ENCODE measurements at regions not wholly inside any gene's neighbourhood (a gene's known extent, or its start where the extent isn't known, plus 50 kb on each side); places are given as distances from the start of the nearest gene placed in this dataset.
"Not testable (repeated sequence)": the region's sequence is repeated elsewhere in the genome, so short reads cannot be mapped to it uniquely, and the experiment has no call there.

DNA sequence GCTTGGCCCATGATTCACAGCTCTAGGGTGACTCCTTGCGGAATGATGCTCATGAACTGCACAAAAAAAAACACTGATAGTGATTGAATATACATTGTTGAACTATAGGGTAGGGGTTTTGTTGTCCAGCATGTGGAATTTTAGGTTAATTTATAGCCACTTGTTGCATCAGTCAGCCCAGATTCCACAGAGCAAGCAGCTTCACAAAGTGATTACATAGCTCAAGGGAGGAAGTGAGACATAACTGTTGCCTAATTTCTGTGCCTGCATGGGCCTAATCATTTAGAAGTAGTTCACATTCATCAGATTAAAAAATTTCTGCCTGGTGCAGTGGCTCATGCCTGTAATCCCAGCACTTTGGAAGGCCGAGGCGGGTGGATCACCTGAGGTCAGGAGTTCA lies 142.2 kb upstream of the ZNF722 start:
- not testable (repeated sequence) for H4K91ac ChIP-seq (ENCODE audit: low read depth, low read length); H3K23ac ChIP-seq (ENCODE audit: low read length); H3K4ac ChIP-seq (ENCODE audit: low read depth, low read length); H3K18ac ChIP-seq (ENCODE audit: low read length); H3K4me2 ChIP-seq (ENCODE audit: low read length); H3K4me1 ChIP-seq (ENCODE audit: control insufficient read depth in 1 of 2, insufficient read depth in 2 of 2, low read length in 2 of 2); H3K4me3 ChIP-seq (ENCODE audit: low read depth, low read length); H2BK5ac ChIP-seq (ENCODE audit: low read depth, low read length, poor library complexity); H3K14ac ChIP-seq (ENCODE audit: low read length); H3K79me1 ChIP-seq (ENCODE audit: low read length); H3K9ac ChIP-seq (ENCODE audit: low read length); H4K12ac ChIP-seq (ENCODE audit: low read depth, low read length); H3K79me2 ChIP-seq (ENCODE audit: control insufficient read depth, insufficient read depth, low read length, poor library complexity); H3K36me3 ChIP-seq (ENCODE audit: control insufficient read depth in 1 of 2, insufficient read depth in 2 of 2, low read length in 2 of 2); H4K8ac ChIP-seq (ENCODE audit: low read depth, low read length); H3K27me3 ChIP-seq (ENCODE audit: insufficient read depth, low read length); H2AK5ac ChIP-seq (ENCODE audit: low read length); H2AFZ ChIP-seq (ENCODE audit: insufficient read depth, low read length, poor library complexity); H2BK12ac ChIP-seq (ENCODE audit: low read length); H2BK120ac ChIP-seq (ENCODE audit: insufficient read depth, low read length, poor library complexity); H3K27ac ChIP-seq (ENCODE audit: low read depth, low read length)
- H3K9me3 ChIP-seq (ENCODE audit: insufficient read depth, low read depth, low read length): peaks cover 20% of the 10 kb centered on the region
- WGBS (ENCODE audit: extremely low coverage, insufficient coverage, insufficient read length): no CpG with 5 or more reads among the region's 3 CpGs
- DNase-seq: peak; percentile 1 to 46

- Histone ChIP-seq H3K4me2 (ENCODE audit: low read length) (no peak overlapping the region), H3K4me3 (ENCODE audit: low read depth, low read length) (no peak overlapping the region), H3K36me3 (ENCODE audit: control insufficient read depth in 1 of 2, insufficient read depth in 2 of 2, low read length in 2 of 2) (no peaks in the 10 kb centered on the region), H2AFZ (ENCODE audit: insufficient read depth, low read length, poor library complexity) (no peak overlapping the region), H3K79me2 (ENCODE audit: control insufficient read depth, insufficient read depth, low read length, poor library complexity) (no peaks in the 10 kb centered on the region), H3K79me1 (ENCODE audit: low read length) (no peaks in the 10 kb centered on the region), H3K4me1 (ENCODE audit: control insufficient read depth in 1 of 2, insufficient read depth in 2 of 2, low read length in 2 of 2) (no peaks in the 10 kb centered on the region), H3K23ac (ENCODE audit: low read length) (no peak overlapping the region), H4K91ac (ENCODE audit: low read depth, low read length) (no peak overlapping the region), H2BK12ac (ENCODE audit: low read length) (no peak overlapping the region), H3K27ac (ENCODE audit: low read depth, low read length) (no peak overlapping the region), H3K9ac (ENCODE audit: low read length) (no peak overlapping the region), H3K9me3 (ENCODE audit: insufficient read depth, low read depth, low read length) (peaks cover 14% of the 10 kb centered on the region), H3K18ac (ENCODE audit: low read length) (no peak overlapping the region), H3K4ac (ENCODE audit: low read depth, low read length) (no peak overlapping the region), H2AK5ac (ENCODE audit: low read length) (no peak overlapping the region), H3K14ac (ENCODE audit: low read length) (no peak overlapping the region), H2BK5ac (ENCODE audit: low read depth, low read length, poor library complexity) (no peak overlapping the region), H3K27me3 (ENCODE audit: insufficient read depth, low read length) (no peaks in the 10 kb centered on the region), H4K12ac (ENCODE audit: low read depth, low read length) (no peak overlapping the region), H4K8ac (ENCODE audit: low read depth, low read length) (no peak overlapping the region), H2BK120ac (ENCODE audit: insufficient read depth, low read length, poor library complexity) (no peak overlapping the region)
- no peak for DNase-seq
Measured at GRCh38 chr7:63867127-63867526, 131.5 kb upstream of the ZNF722 start.

GRCh38 chr7:63874242-63874641 lies 124.4 kb upstream of the ZNF722 start:
- not testable (repeated sequence) for H3K23ac ChIP-seq (ENCODE audit: low read length); H3K18ac ChIP-seq (ENCODE audit: low read length); H4K12ac ChIP-seq (ENCODE audit: low read depth, low read length); H3K79me2 ChIP-seq (ENCODE audit: control insufficient read depth, insufficient read depth, low read length, poor library complexity); DNase-seq; H2AFZ ChIP-seq (ENCODE audit: insufficient read depth, low read length, poor library complexity); H3K4me2 ChIP-seq (ENCODE audit: low read length); H3K14ac ChIP-seq (ENCODE audit: low read length); H3K36me3 ChIP-seq (ENCODE audit: control insufficient read depth in 1 of 2, insufficient read depth in 2 of 2, low read length in 2 of 2); H3K4me1 ChIP-seq (ENCODE audit: control insufficient read depth in 1 of 2, insufficient read depth in 2 of 2, low read length in 2 of 2); H2AK5ac ChIP-seq (ENCODE audit: low read length); H4K8ac ChIP-seq (ENCODE audit: low read depth, low read length); H3K9me3 ChIP-seq (ENCODE audit: insufficient read depth, low read depth, low read length); H4K91ac ChIP-seq (ENCODE audit: low read depth, low read length); H2BK120ac ChIP-seq (ENCODE audit: insufficient read depth, low read length, poor library complexity); H3K4ac ChIP-seq (ENCODE audit: low read depth, low read length); H3K9ac ChIP-seq (ENCODE audit: low read length); H2BK12ac ChIP-seq (ENCODE audit: low read length); H2BK5ac ChIP-seq (ENCODE audit: low read depth, low read length, poor library complexity); H3K27me3 ChIP-seq (ENCODE audit: insufficient read depth, low read length); H3K4me3 ChIP-seq (ENCODE audit: low read depth, low read length); H3K79me1 ChIP-seq (ENCODE audit: low read length); H3K27ac ChIP-seq (ENCODE audit: low read depth, low read length)
- no CpG with 5 or more reads among the region's 30 CpGs for WGBS (ENCODE audit: extremely low coverage, insufficient coverage, insufficient read length)

- WGBS (ENCODE audit: extremely low coverage, insufficient coverage, insufficient read length): no CpG with 5 or more reads among the region's 1 CpG
- Histone ChIP-seq H4K8ac (ENCODE audit: low read depth, low read length) (no peak overlapping the region), H3K18ac (ENCODE audit: low read length) (no peak overlapping the region), H2BK120ac (ENCODE audit: insufficient read depth, low read length, poor library complexity) (no peak overlapping the region), H3K79me2 (ENCODE audit: control insufficient read depth, insufficient read depth, low read length, poor library complexity) (no peaks in the 10 kb centered on the region), H3K27me3 (ENCODE audit: insufficient read depth, low read length) (no peaks in the 10 kb centered on the region), H2BK5ac (ENCODE audit: low read depth, low read length, poor library complexity) (no peak overlapping the region), H3K27ac (ENCODE audit: low read depth, low read length) (no peak overlapping the region), H3K36me3 (ENCODE audit: control insufficient read depth in 1 of 2, insufficient read depth in 2 of 2, low read length in 2 of 2) (no peaks in the 10 kb centered on the region), H3K23ac (ENCODE audit: low read length) (no peak overlapping the region), H4K12ac (ENCODE audit: low read depth, low read length) (no peak overlapping the region), H3K14ac (ENCODE audit: low read length) (no peak overlapping the region), H3K4ac (ENCODE audit: low read depth, low read length) (no peak overlapping the region), H3K9me3 (ENCODE audit: insufficient read depth, low read depth, low read length) (peaks cover 7% of the 10 kb centered on the region), H3K4me3 (ENCODE audit: low read depth, low read length) (no peak overlapping the region), H2AK5ac (ENCODE audit: low read length) (no peak overlapping the region), H4K91ac (ENCODE audit: low read depth, low read length) (no peak overlapping the region), H3K4me2 (ENCODE audit: low read length) (no peak overlapping the region), H2AFZ (ENCODE audit: insufficient read depth, low read length, poor library complexity) (no peak overlapping the region), H2BK12ac (ENCODE audit: low read length) (no peak overlapping the region), H3K79me1 (ENCODE audit: low read length) (no peaks in the 10 kb centered on the region), H3K4me1 (ENCODE audit: control insufficient read depth in 1 of 2, insufficient read depth in 2 of 2, low read length in 2 of 2) (no peaks in the 10 kb centered on the region), H3K9ac (ENCODE audit: low read length) (no peak overlapping the region)
- DNase-seq: no peak
Measured at GRCh38 chr7:63876707-63877322, 121.8 kb upstream of the ZNF722 start.
